Stimulated activated CD4-positive, alpha-beta T cell treated with anti-CD3 and anti-CD28 coated beads, Interleukin-2, amount 100 ng/mL, for 24 hours (primary cell): ENCODE measurements at regions not wholly inside any gene's neighbourhood (a gene's known extent, or its start where the extent isn't known, plus 50 kb on each side); places are given as distances from the start of the nearest gene placed in this dataset.

Experiments used
- DNase-seq, 2 donors: peaks; one replicate each; pipeline ENCODE4 v3.0.0-alpha.2; 2020

DNA sequence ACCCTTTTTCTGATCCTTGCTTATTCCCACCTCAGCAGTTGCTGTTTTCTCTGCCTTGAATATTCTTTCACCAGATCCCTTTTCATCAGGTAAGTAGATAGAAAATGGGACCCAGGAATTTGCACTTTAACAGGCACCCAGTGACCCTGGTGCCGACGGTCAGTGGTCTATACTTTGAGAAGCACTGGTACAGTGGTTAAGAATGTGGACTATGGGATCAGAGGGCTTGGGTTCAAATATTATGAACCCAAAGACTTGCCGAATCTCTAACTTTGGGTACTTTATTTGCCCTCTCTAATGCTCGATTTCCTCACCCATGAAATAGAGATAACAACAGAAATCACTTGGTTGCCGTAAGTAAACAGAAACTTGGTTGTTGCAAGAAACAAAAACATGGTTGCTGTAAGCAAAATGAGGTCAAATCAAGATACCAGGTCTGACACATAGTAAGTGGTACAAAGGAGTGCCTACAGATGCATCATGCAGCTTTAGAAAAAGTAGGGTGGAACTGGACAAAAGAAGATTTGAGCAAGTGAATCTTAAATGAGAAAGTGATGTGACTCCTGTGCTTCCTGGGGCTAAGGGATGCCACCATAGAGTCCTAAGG, 69.5 kb upstream of the GLS start:
- DNase-seq: no peak

DNA sequence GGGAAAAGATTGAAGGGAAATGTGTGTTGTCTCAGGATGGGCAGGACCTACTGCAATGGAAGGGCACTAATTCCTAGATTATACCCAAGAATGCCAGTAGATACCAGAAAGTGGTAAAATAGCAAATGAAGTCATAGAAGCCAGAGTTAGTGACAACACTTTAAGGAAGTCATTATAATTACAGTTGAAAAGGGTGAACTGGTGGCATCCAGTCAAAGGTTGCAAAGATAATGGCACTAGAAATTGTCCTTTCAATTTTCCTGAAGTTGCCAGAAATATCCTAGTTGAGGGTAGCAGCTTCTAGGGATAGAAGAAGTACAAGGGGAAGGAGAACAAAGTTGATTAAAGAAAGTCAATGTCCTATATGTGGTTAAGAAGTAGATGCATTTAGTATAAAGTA, 68.8 kb upstream of the GLS start:
- no peak for DNase-seq

DNA sequence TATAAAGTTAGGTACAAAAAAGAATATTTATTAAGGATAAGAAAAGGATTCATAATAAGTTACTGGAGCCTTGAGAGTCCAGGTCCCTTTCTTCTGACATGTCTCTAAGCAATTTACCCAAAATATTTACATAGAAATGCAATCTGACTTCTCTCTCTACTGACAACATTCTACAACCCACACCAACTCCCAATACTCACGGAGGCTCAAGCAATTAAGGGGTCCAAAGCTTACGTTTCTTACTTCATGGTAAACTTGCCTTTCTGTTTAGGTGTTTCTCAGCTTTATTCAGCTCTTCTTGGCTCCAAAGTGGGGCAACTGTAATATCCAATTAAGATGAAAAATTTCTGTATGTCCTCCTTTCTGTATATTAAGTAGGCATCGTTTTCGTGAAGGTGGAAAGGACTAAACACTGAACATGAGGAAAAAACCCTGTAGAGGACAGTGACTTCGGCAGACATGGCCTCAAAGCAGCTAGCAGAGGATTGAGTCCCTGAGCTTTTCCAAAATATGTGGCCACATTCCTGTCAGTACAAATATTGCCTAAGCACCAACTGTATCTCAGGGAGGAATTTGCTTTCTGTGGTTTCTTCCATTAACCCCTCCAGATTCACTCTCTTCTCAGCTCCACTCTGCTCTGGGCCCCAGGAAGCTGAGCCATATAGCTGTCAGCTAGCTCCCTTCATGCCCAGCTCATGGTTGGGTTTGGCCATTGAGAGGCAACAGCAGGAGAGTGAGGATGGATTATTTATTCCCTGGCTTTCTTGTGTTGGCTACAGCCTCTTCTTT, 67.9 kb upstream of the GLS start:
- no peak for DNase-seq

DNA sequence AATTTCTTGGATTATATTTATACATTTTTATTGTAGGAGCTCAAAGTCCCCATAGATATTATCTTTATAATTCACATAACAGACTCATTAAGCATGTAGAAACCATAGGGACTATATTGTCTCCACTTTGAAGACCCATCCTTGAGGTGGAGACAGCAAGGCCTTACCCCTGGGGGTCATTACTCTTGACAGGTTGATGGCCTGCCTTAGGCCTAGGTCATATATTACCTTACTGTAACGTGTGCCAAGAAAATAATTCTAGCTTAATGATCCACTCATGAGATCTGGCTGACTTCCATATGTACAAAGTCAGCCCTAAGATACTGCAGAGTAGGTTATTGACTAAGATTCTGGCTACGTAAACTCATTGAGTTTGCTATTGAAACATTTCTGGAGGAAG, 65.4 kb upstream of the GLS start:
- DNase-seq: no peak

DNA sequence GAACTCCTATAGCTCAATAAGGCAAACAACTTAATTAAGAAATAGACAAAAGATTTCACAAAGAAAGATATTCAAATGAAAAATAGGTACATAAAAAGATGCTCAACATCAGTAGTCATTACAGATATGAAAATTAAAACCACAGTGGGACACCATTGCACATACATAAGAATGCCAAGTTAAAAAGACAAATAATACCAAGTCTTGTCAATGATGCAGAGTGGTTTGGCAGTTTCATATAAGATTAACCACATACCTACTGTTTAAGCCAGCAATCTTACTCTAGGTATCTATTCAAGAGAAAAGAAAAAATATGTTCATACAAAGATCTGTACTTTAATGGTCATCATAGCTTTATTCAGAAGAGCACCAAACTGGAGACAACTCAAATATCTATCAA, 63.5 kb upstream of the GLS start:
- DNase-seq: no peak

DNA sequence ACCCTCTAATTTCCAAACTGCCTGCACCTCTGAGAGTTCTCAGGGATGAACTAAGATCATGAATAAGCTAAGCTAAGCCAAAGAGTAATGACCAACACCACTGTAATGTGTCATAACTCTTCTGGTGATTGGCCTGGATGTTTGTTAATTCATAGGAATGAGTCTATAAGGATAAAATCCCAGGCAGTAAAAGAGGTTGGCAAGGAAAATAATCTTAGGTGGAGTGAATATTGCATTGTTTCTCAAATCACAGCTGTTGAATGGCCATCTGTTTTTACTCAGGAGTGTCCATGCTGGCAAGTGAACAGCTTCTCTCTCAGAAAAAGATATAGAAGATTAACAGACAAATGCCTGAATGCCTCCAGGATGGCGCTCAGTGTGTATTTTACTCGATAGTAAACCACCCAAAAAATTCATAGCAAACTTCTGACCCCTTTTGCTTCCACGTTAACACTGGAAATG, 60.8 kb upstream of the GLS start:
- DNase-seq: no peak

DNA sequence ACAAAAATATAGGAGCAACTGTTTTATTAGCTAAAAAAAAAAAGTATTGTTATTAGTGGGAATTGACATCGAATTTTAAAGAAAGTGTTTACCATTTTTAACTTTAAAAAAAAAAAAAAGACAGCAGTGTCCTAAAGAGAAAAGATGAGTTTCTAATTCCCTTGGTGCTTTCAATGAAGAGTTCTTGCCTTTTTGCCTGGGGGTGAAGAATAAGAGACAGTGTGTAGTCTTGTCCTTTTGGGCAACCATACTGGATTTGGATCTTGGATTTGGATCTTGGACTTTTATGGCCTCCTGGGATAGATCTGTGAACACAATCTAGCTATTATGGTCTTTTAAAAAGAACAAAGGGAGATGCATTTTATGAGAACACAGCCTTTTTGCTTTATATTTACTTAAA, 60.2 kb upstream of the GLS start:
- no peak for DNase-seq

DNA sequence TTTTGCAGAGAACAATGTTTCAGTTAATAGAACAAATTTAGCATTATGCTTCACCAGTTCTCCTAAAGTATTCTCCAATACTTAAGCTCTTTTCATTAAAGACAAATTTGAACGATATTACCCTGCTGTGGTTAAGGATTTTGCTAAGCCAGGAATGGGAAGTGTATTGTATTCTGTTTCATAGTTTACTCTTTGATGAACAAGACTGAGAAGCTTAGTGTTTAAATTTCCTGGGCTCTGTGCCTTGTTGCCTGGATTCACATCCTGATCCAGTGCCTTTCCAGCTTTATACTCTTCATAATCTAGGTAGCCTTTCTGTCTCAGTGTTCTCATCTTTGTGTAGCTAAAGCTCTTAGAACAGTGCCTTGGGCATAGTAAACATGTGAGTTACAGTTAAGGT, 58.6 kb upstream of the GLS start:
- DNase-seq: no peak

DNA sequence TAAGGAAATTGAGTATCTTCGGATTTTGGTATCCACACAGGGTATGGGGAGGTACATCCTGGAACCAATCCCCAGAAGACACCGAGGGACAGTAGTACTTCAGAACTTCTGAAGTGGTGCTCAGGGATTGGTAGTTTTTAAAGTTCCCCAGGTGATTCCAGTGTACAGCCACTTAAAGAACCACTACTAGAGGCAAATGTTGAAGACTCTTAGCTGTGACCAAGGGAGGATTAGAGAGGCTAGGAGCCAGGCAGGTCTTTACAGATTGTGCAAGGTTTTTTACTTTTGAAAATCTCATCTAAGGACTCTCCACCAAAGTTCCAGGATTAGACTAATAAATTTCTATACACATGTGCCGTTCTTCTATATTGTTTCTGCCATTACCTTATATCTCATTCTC, 52.9 kb upstream of the GLS start:
- DNase-seq: no peak

DNA sequence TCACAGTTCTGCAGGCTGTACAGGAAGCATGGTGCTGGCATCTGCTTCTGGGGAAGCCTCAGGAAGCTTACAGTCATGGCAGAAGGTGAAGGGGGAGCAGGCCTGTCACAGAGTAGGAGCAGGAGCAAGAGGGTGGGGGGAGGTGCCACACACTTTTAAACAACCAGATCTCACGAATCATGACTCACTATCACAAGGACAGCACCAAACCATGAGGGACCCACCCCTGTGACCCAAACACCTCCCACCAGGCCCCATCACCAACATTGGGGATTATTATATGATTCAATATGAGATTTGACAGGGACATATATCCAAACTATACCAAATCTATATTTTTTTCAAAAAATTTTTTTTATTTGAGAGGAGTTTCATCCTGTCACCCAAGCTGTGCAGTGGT, 51.0 kb upstream of the GLS start:
- no peak for DNase-seq
